Ovary (tissue), 3 donors: ENCODE measurements at regions not wholly inside any gene's neighbourhood (a gene's known extent, or its start where the extent isn't known, plus 50 kb on each side); places are given as distances from the start of the nearest gene placed in this dataset.

Experiments used
- POLR2A ChIP-seq: fragments of 450-650 bp; IDR thresholded peaks from one replicate; pipeline ENCODE4 v1.6.1; 2017; ENCODE audit warnings: antibody characterized with exemption, mild to moderate bottlenecking, moderate library complexity
- TF ChIP-seq, protein P1 (sequence below), 3 donors: fragments of 450-650 bp in 2 of 3; fragments of 200-600 bp in 1 of 3; IDR thresholded peaks; one replicate each; pipeline versions ENCODE4 v1.5.1 to v1.8.0; 2016 to 2022; ENCODE audit warnings: antibody characterized with exemption in 3 of 3, mild to moderate bottlenecking in 1 of 3
- donor health status: DM: no; HTN: no; CAD: no.

DNA sequence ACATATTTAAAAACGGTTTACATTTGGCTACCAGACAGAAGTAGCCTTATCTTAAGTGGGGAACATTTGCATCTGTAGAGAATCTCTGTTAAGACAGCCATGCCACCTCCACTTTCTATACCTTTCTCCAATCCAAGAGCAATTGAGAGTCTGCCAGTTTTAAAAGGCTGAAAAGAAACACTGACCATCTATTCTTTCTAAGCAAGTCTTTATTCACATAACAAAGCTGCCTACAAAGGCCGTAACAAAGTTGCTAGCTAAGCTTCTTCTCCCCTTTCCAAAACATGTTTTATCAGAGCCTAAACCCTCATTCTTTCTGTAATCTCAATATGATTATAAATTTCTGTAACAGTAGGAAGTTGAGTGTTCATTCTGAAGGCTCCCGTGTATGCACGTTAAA, 1078.3 kb downstream of the NCAM2 start:
- TF ChIP-seq, protein P1, sequence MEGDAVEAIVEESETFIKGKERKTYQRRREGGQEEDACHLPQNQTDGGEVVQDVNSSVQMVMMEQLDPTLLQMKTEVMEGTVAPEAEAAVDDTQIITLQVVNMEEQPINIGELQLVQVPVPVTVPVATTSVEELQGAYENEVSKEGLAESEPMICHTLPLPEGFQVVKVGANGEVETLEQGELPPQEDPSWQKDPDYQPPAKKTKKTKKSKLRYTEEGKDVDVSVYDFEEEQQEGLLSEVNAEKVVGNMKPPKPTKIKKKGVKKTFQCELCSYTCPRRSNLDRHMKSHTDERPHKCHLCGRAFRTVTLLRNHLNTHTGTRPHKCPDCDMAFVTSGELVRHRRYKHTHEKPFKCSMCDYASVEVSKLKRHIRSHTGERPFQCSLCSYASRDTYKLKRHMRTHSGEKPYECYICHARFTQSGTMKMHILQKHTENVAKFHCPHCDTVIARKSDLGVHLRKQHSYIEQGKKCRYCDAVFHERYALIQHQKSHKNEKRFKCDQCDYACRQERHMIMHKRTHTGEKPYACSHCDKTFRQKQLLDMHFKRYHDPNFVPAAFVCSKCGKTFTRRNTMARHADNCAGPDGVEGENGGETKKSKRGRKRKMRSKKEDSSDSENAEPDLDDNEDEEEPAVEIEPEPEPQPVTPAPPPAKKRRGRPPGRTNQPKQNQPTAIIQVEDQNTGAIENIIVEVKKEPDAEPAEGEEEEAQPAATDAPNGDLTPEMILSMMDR (IDR thresholded peaks at IDR 0.05) = no peak
- no peak for TF ChIP-seq POLR2A
